ENCODE measurements at regions not wholly inside any gene's neighbourhood (a gene's known extent, or its start where the extent isn't known, plus 50 kb on each side); places are given as distances from the start of the nearest gene placed in this dataset.
"Not testable (repeated sequence)": the region's sequence is repeated elsewhere in the genome, so short reads cannot be mapped to it uniquely, and the experiment has no call there.

DNA sequence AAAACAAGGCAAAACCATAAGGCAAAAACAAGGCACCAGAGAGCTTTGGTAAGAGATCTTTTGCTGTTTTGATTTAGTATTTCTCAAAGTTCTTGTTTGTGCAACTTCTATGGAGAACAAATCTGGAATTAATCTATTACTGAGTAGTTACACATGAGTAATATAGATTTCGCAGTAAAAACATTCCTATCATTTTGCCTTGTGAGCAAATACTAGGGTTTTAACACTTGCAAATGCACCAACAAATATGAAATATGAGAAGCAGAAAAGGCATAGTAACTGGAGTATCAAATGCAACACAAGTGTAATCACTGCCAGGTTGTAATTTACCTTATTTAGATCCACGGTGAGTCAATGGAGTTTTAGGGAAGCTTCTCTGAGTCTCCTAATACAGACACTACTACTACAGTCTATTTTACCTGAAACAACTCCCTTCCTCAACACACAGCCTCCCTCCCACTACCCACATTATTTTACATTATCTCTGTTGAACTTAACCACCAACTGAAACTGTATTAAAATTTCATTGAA is 324.1 kb downstream of the FLRT2 start:
- H3K36me3 ChIP-seq: no peaks in the 10 kb centered on the region
- no peak overlapping the region for H3K27ac ChIP-seq
- no peak for DNase-seq
- H3K4me3 ChIP-seq: no peak overlapping the region
- FAIRE-seq: no peak
- H3K4me1 ChIP-seq: no peaks in the 10 kb centered on the region
- no peak for ATAC-seq
- no peak for TF ChIP-seq CTCF (IDR thresholded peaks at IDR 0.05)
- intact Hi-C loops (cut with DNase I): no loop called here
- H3K9me3 ChIP-seq: no peaks in the 10 kb centered on the region
- no peaks in the 10 kb centered on the region for H3K27me3 ChIP-seq
- 82 to 86% methylated on average over 2 of the region's 2 CpGs for WGBS, 2 donors

- intact Hi-C loops (cut with DNase I): no loop called here
- H3K36me3 ChIP-seq: no peaks in the 10 kb centered on the region
- 77 to 85% methylated on average over 5 of the region's 5 CpGs for WGBS, 2 donors
Measured at GRCh38 chr14:85852906-85853305, 323.0 kb downstream of the FLRT2 start.

GRCh38 chr14:85852123-85852522 is 322.2 kb downstream of the FLRT2 start:
- WGBS, 2 donors: 88 to 95% methylated on average over 4 of the region's 4 CpGs
- intact Hi-C loops (cut with DNase I); H3K27me3 ChIP-seq; H3K4me3 ChIP-seq; DNase-seq; H3K36me3 ChIP-seq; FAIRE-seq; ATAC-seq; H3K4me1 ChIP-seq; H3K27ac ChIP-seq; H3K9me3 ChIP-seq: not testable (repeated sequence)

More at GRCh38 chr14:85852906-85853305, 323.0 kb downstream of the FLRT2 start:
- H3K9me3 ChIP-seq: no peaks in the 10 kb centered on the region
- no peak overlapping the region for H3K4me3 ChIP-seq
- DNase-seq: no peak
- H3K4me1 ChIP-seq: no peaks in the 10 kb centered on the region
- H3K27me3 ChIP-seq: no peaks in the 10 kb centered on the region
- H3K27ac ChIP-seq: no peak overlapping the region
- no peak for TF ChIP-seq CTCF (IDR thresholded peaks at IDR 0.05)
- FAIRE-seq: no peak
- ATAC-seq: no peak

GRCh38 chr14:85830549-85830948 is 300.6 kb downstream of the FLRT2 start:
- H3K27me3 ChIP-seq; H3K36me3 ChIP-seq; H3K27ac ChIP-seq; ATAC-seq; H3K9me3 ChIP-seq; H3K4me3 ChIP-seq; intact Hi-C loops (cut with DNase I); DNase-seq; FAIRE-seq; H3K4me1 ChIP-seq: not testable (repeated sequence)
- WGBS, 2 donors: 86 to 93% methylated on average over 8 of the region's 8 CpGs

DNA sequence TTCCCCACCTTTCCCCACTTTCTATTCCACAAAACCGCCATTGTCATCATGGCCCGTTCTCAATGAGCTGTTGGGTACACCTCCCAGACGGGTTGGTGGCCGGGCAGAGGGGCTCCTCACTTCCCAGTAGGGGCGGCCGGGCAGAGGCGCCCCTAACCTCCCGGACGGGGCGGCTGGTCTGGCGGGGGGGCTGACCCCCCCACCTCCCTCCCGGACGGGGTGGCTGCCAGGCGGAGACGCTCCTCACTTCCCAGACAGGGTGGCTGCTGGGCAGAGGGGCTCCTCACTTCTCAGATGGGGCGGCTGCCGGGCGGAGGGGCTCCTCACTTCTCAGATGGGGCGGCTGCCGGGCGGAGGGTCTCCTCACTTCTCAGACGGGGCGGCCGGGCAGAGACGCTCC is 299.7 kb downstream of the FLRT2 start:
- FAIRE-seq; H3K36me3 ChIP-seq; H3K27me3 ChIP-seq; DNase-seq; H3K9me3 ChIP-seq; ATAC-seq; H3K4me3 ChIP-seq; H3K27ac ChIP-seq; intact Hi-C loops (cut with DNase I); H3K4me1 ChIP-seq: not testable (repeated sequence)
- WGBS, 2 donors: 94 to 98% methylated on average over 18 to 25 of the region's 25 CpGs

DNA sequence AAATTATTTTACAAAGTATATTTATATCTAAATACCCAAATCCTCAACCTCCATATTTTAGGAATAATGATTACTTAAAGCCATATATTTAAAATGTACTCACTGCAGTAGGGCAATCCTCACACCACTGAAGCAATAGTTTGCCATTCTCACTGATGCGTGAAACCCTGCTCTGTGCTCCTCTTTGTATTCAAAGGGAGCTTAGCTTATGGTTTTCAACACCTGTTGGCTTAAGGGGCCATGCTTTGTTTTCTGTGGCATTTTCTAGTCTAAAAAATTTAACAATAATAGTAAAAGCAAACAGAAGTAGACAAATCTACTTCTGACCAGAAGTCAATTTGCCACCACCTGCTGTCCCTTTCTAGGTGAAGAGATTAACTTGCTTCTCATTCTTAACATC is 294.6 kb downstream of the FLRT2 start:
- H3K4me1 ChIP-seq: no peaks in the 10 kb centered on the region
- ATAC-seq (no peak), DNase-seq (no peak), FAIRE-seq (no peak)
- H3K27ac ChIP-seq: no peak overlapping the region
- H3K27me3 ChIP-seq: no peaks in the 10 kb centered on the region
- intact Hi-C loops (cut with DNase I): no loop called here
- WGBS, 2 donors: 95 to 100% methylated on average over 1 of the region's 1 CpG
- no peaks in the 10 kb centered on the region for H3K9me3 ChIP-seq
- TF ChIP-seq CTCF (IDR thresholded peaks at IDR 0.05): no peak
- no peaks in the 10 kb centered on the region for H3K36me3 ChIP-seq
- H3K4me3 ChIP-seq: no peak overlapping the region
